A549 (cell line): ENCODE measurements at regions not wholly inside any gene's neighbourhood (a gene's known extent, or its start where the extent isn't known, plus 50 kb on each side); places are given as distances from the start of the nearest gene placed in this dataset.

Experiments
- CTCF ChIP-seq: fragments of >200 bp; sonication (Bioruptor Twin); formaldehyde crosslinking; IDR thresholded peaks from 3 replicates; pipeline ENCODE4 v1.5.1; 2016
- ELK1 ChIP-seq: fragments of 150-350 bp; IDR thresholded peaks from 2 replicates; pipeline ENCODE4 v1.6.1; 2014; ENCODE audit warnings: low read depth, mild to moderate bottlenecking, low read length
- EP300 ChIP-seq, 2 experiments: fragments of >200 bp; sonication (Bioruptor Twin); formaldehyde crosslinking; IDR thresholded peaks; 2 replicates in 1 of 2; 3 replicates in 1 of 2; pipeline ENCODE4 v1.6.1; 2016 to 2017
- ESRRA ChIP-seq: fragments of 150-350 bp; IDR thresholded peaks from 2 replicates; pipeline ENCODE4 v1.6.1; 2014; ENCODE audit warnings: mild to moderate bottlenecking, low read length, borderline replicate concordance
- HES2 ChIP-seq: fragments of >200 bp; sonication (Bioruptor Twin); formaldehyde crosslinking; IDR thresholded peaks from 2 replicates; pipeline ENCODE4 v1.6.1; 2016
- JUNB ChIP-seq: fragments of >200 bp; sonication (Bioruptor Twin); formaldehyde crosslinking; IDR thresholded peaks from 2 replicates; pipeline ENCODE4 v1.6.1; 2016
- KDM1A ChIP-seq: fragments of 200-600 bp; sonication (generic); IDR thresholded peaks from 2 replicates; pipeline ENCODE4 v1.6.1; 2016; ENCODE audit warnings: low read depth, mild to moderate bottlenecking
- RAD21 ChIP-seq, 2 experiments: fragments of >200 bp in 1 of 2; sonication (Bioruptor Twin) in 1 of 2; formaldehyde crosslinking in 1 of 2; IDR thresholded peaks in 1 of 2; conservative IDR thresholded peaks in 1 of 2; 2 replicates in 1 of 2; 3 replicates in 1 of 2; pipeline ENCODE4 v1.6.1; 2012 to 2018; ENCODE audit warnings: inconsistent platforms in 1 of 2
- RARB ChIP-seq: fragments of 250-450 bp; sonication (Bioruptor Pico); IDR thresholded peaks from 2 replicates; pipeline ENCODE4 v1.8.0; 2021; ENCODE audit warnings: mild to moderate bottlenecking, moderate library complexity
- REST ChIP-seq: fragments of 200-600 bp; sonication (generic); IDR thresholded peaks from 2 replicates; pipeline ENCODE4 v1.6.1; 2016; ENCODE audit warnings: antibody characterized with exemption, mild to moderate bottlenecking, moderate library complexity
- SMC3 ChIP-seq: fragments of >200 bp; sonication (Bioruptor Twin); formaldehyde crosslinking; IDR thresholded peaks from 3 replicates; pipeline ENCODE4 v1.6.1; 2018; ENCODE audit warnings: inconsistent platforms

- TF ChIP-seq CTCF: no peak
- TF ChIP-seq RARB: no peak
- no peak for TF ChIP-seq HES2
- no peak for TF ChIP-seq EP300 (IDR thresholded peaks at IDR 0.05)
- no peak for TF ChIP-seq JUNB
- TF ChIP-seq ELK1: no peak
- no peak for TF ChIP-seq RAD21 (conservative IDR thresholded peaks at IDR 0.05 in 1 of 2, IDR thresholded peaks at IDR 0.05 in 1 of 2)
- TF ChIP-seq ESRRA: no peak
- no peak for TF ChIP-seq REST
- TF ChIP-seq SMC3: no peak
- no peak for TF ChIP-seq KDM1A
Observed at GRCh38 chr5:81901586-81901985, 70.2 kb upstream of the ATG10 start.
